Kidney (tissue), 13 donors: ENCODE measurements at regions not wholly inside any gene's neighbourhood (a gene's known extent, or its start where the extent isn't known, plus 50 kb on each side); places are given as distances from the start of the nearest gene placed in this dataset.

Experiments used
- DNase-seq, 5 donors: peaks; one replicate each; pipeline ENCODE4 v3.0.0-alpha.2; 2013 to 2020
- FAIRE-seq: peaks from 2 replicates; lab custom pipeline; 2012; peaks lifted over from hg19 to GRCh38; lab: Jason Lieb, UNC
- H3K27ac ChIP-seq, 2 donors: one replicate each; pipeline ENCODE4 v1.7.0; 2013; ENCODE audit warnings: low read depth in 2 of 2, low read length in 2 of 2, inconsistent platforms in 1 of 2
- H3K27me3 ChIP-seq: one replicate; pipeline ENCODE4 v1.7.1; 2013; ENCODE audit warnings: low read length, inconsistent platforms; ENCODE audit not compliant: control insufficient read depth, insufficient read depth
- H3K36me3 ChIP-seq, 3 donors: one replicate each; pipeline versions ENCODE4 v1.7.0 to v1.7.1; 2013; ENCODE audit warnings: low read length in 3 of 3, control low read depth in 1 of 3, inconsistent platforms in 1 of 3; ENCODE audit not compliant: insufficient read depth in 3 of 3, control insufficient read depth in 2 of 3
- H3K4me1 ChIP-seq, 3 donors: one replicate each; pipeline versions ENCODE4 v1.7.0 to v1.7.1; 2013; ENCODE audit warnings: low read length in 3 of 3, inconsistent platforms in 1 of 3, low read depth in 1 of 3; ENCODE audit not compliant: control insufficient read depth in 2 of 3, insufficient read depth in 2 of 3
- H3K4me3 ChIP-seq, 3 donors: one replicate each; pipeline versions ENCODE4 v1.7.0 to v1.8.1; 2013; ENCODE audit warnings: low read length in 3 of 3, control low read depth in 1 of 3, inconsistent platforms in 1 of 3
- H3K9ac ChIP-seq, 3 donors: one replicate each; pipeline versions ENCODE4 v1.7.0 to v1.7.1; 2013; ENCODE audit warnings: low read length in 3 of 3, control low read depth in 1 of 3, inconsistent platforms in 1 of 3
- H3K9me3 ChIP-seq, 3 donors: one replicate each; pipeline versions ENCODE4 v1.7.0 to v1.7.1; 2013; ENCODE audit warnings: low read length in 3 of 3, control low read depth in 1 of 3, inconsistent platforms in 1 of 3; ENCODE audit not compliant: control insufficient read depth in 2 of 3, insufficient read depth in 1 of 3
- CTCF ChIP-seq: IDR thresholded peaks from 3 replicates; pipeline ENCODE4 v1.5.1; 2012; ENCODE audit warnings: mild to moderate bottlenecking, moderate library complexity, borderline replicate concordance; ENCODE audit not compliant: insufficient read depth; ENCODE audit errors: extremely low read depth
- intact Hi-C: fragments of 100-400 bp; cut with DNase I; formaldehyde crosslinking; loops from one replicate; pipeline ENCODE4 v1.11.1; 2022
- donor health status: control.
- donor health status: control.
- donor health status: control.
- donor health status: control.
- donor health status: control.
- donor health status: DM: yes; HTN: yes; CAD: no.
- donor health status: Normal renal cell carcinoma (clear cell type).

GRCh38 chr2:190789074-190790004 lies 91.3 kb upstream of the GLS start:
- FAIRE-seq: no peak
- H3K4me3 ChIP-seq: no peak overlapping the region
- H3K9me3 ChIP-seq: peaks cover 0 to 1% (median 0%) of the 10 kb centered on the region in 3 donors
- peaks cover 4 to 14% (median 13%) of the 10 kb centered on the region in 3 donors for H3K4me1 ChIP-seq
- TF ChIP-seq CTCF: no peak
- H3K27me3 ChIP-seq: no peaks in the 10 kb centered on the region
- DNase-seq: no peak
- no peaks in the 10 kb centered on the region for H3K36me3 ChIP-seq
- intact Hi-C loops: no loop called here
- H3K27ac ChIP-seq: no peak overlapping the region
- no peak overlapping the region for H3K9ac ChIP-seq

- Histone ChIP-seq H3K4me1 (peaks cover 2 to 14% (median 10%) of the 10 kb centered on the region in 3 donors), H3K27ac (peak overlapping the region in 1 of 2 donors; percentile 73), H3K9ac (no peak overlapping the region), H3K4me3 (no peak overlapping the region), H3K9me3 (no peaks in the 10 kb centered on the region), H3K36me3 (no peaks in the 10 kb centered on the region), H3K27me3 (no peaks in the 10 kb centered on the region)
- intact Hi-C loops: no loop called here
- DNase-seq (peak in 4 of 5 donors; percentile 33 to 91 (median 73)), FAIRE-seq (peak; percentile 3)
- TF ChIP-seq CTCF: no peak
Measured at GRCh38 chr2:190791347-190791975, 89.2 kb upstream of the GLS start.

- Histone ChIP-seq H3K27ac (peak overlapping the region in 1 of 2 donors; percentile 73), H3K4me1 (peaks cover 2 to 10% (median 9%) of the 10 kb centered on the region in 3 donors), H3K4me3 (no peak overlapping the region), H3K36me3 (no peaks in the 10 kb centered on the region), H3K9ac (no peak overlapping the region), H3K27me3 (no peaks in the 10 kb centered on the region), H3K9me3 (no peaks in the 10 kb centered on the region)
- intact Hi-C loops: no loop called here
- DNase-seq: no peak
- FAIRE-seq: no peak
- no peak for TF ChIP-seq CTCF
Measured at GRCh38 chr2:190791976-190792575, 88.5 kb upstream of the GLS start.
